Stomach smooth muscle (tissue), 2 donors: ENCODE measurements at regions not wholly inside any gene's neighbourhood (a gene's known extent, or its start where the extent isn't known, plus 50 kb on each side); places are given as distances from the start of the nearest gene placed in this dataset.
"Not testable (repeated sequence)": the region's sequence is repeated elsewhere in the genome, so short reads cannot be mapped to it uniquely, and the experiment has no call there.

ENCODE experiments used
- H3K27ac ChIP-seq: one replicate; pipeline ENCODE4 v1.7.0; 2013; ENCODE audit warnings: mild to moderate bottlenecking, low read length, inconsistent platforms
- H3K27me3 ChIP-seq, 2 donors: one replicate each; pipeline ENCODE4 v1.7.0; 2013; ENCODE audit warnings: low read length in 2 of 2; ENCODE audit not compliant: insufficient read depth in 2 of 2, control insufficient read depth in 1 of 2
- H3K36me3 ChIP-seq, 2 donors: one replicate each; pipeline ENCODE4 v1.7.0; 2013; ENCODE audit warnings: low read length in 2 of 2; ENCODE audit not compliant: control insufficient read depth in 2 of 2, insufficient read depth in 2 of 2
- H3K4me1 ChIP-seq: one replicate; pipeline ENCODE4 v1.7.0; 2013; ENCODE audit warnings: low read length; ENCODE audit not compliant: control insufficient read depth, insufficient read depth
- H3K4me3 ChIP-seq, 2 donors: one replicate each; pipeline ENCODE4 v1.7.0; 2013; ENCODE audit warnings: low read length in 2 of 2
- H3K9ac ChIP-seq, 2 donors: one replicate each; pipeline ENCODE4 v1.7.0; 2013; ENCODE audit warnings: low read length in 2 of 2, mild to moderate bottlenecking in 1 of 2
- H3K9me3 ChIP-seq, 2 donors: one replicate each; pipeline ENCODE4 v1.7.0; 2013; ENCODE audit warnings: low read length in 2 of 2; ENCODE audit not compliant: control insufficient read depth in 2 of 2
- donor health status: healthy.
- donor health status: Pancreatic carcinoma.

DNA sequence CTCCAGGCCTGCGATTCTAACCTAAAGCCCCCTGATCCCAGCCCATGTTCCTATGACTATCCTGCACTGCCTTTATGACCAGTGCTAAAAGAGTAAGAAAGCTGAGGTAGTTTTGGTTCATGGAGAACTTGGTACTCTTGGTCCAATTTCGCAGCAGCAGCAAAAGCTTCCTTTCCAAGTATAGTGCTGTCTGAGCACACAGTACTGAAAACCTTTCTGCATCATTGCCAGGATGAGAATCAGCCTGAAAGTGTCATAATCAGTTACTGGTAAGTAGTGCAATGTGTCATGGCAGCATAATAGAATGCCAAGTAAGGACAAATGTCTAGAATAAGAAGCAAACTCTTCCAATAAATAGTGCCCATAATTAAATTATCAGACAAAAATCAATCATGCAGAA is 889.6 kb upstream of the ADGRL4 start:
- no peak overlapping the region for H3K4me3 ChIP-seq

GRCh38 chr1:79895573-79895972 is 889.0 kb upstream of the ADGRL4 start:
- Histone ChIP-seq H3K4me1 (no peaks in the 10 kb centered on the region), H3K9me3 (no peaks in the 10 kb centered on the region), H3K27me3 (no peaks in the 10 kb centered on the region), H3K27ac (no peak overlapping the region), H3K4me3 (no peak overlapping the region), H3K9ac (no peak overlapping the region), H3K36me3 (no peaks in the 10 kb centered on the region)

More for the DNA sequence above, 889.6 kb upstream of the ADGRL4 start:
- Histone ChIP-seq H3K9ac (no peak overlapping the region), H3K36me3 (no peaks in the 10 kb centered on the region), H3K27me3 (no peaks in the 10 kb centered on the region), H3K9me3 (no peaks in the 10 kb centered on the region), H3K4me1 (no peaks in the 10 kb centered on the region), H3K27ac (no peak overlapping the region)

- H3K4me3 ChIP-seq, H3K27me3 ChIP-seq, H3K9ac ChIP-seq, H3K27ac ChIP-seq, H3K4me1 ChIP-seq, H3K9me3 ChIP-seq, H3K36me3 ChIP-seq: not testable (repeated sequence)
These were observed 887.6 kb upstream of the ADGRL4 start for GRCh38 chr1:79894129-79894528.

DNA sequence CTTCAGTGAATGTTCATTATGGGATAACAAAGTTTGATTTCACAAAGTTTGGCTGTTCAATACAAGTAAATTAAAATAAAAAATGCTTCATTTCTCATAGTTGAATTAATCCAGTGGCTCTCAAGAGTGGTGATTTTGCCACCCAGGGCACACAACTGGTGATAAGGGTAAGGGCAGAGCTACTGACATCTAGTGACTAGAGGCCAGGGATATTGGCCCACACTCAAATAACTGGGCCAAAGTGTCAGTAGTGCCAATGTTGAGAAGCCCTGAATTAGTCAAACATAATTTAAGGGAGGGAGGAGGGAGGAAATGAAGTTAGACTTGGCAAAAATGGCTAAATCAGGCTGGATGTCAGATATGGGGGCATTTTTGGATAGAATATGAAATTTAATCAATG is 880.5 kb upstream of the ADGRL4 start:
- no peaks in the 10 kb centered on the region for H3K27me3 ChIP-seq
- no peak overlapping the region for H3K4me3 ChIP-seq
- no peaks in the 10 kb centered on the region for H3K4me1 ChIP-seq
- H3K9me3 ChIP-seq = no peaks in the 10 kb centered on the region
- H3K36me3 ChIP-seq = no peaks in the 10 kb centered on the region
- no peak overlapping the region for H3K9ac ChIP-seq
- H3K27ac ChIP-seq = no peak overlapping the region

DNA sequence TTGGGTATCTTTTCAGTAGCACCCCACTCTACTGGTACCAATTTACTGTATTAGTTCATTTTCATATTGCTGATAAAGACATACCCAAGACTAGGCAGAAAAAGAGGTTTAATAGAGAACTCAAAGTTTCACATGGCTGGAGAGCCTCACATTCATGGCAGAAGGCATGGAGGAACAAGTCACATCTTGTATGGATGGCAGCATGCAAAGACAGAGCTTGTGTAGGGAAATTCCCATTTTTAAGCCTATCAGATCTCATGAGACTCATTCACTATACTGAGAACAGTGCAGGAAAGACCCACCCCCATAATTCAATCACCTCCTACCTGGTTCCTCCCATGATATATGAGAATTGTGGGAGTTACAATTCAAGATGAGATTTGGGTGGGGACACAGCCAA is 878.6 kb upstream of the ADGRL4 start:
- Histone ChIP-seq H3K9me3 (no peaks in the 10 kb centered on the region), H3K27me3 (no peaks in the 10 kb centered on the region), H3K36me3 (no peaks in the 10 kb centered on the region), H3K9ac (no peak overlapping the region), H3K4me1 (no peaks in the 10 kb centered on the region), H3K27ac (no peak overlapping the region), H3K4me3 (no peak overlapping the region)

- no peak overlapping the region for H3K27ac ChIP-seq
These were observed 870.6 kb upstream of the ADGRL4 start for GRCh38 chr1:79877086-79877485.

DNA sequence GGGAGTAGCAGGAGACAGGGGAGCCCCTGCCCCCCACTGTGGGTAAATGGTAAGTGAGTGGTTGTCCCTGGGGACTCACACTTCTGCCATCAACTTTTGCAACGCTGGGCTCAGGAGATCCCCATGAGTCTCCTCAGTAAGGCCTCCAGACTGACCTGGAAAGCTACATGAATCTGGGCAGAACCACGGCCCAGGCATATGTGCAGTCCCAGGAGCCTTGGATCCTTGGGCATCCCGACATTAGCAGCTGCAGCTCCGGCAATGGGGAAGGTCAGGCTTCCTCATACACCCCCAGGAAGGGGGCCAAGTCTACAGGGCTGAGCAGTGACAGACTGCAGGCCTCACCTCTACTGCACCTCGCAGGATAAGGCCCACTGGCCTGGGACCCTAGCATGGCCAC is 868.7 kb upstream of the ADGRL4 start:
- no peak overlapping the region for H3K27ac ChIP-seq
- H3K4me3 ChIP-seq = no peak overlapping the region
- no peaks in the 10 kb centered on the region for H3K4me1 ChIP-seq
- no peaks in the 10 kb centered on the region for H3K36me3 ChIP-seq
- H3K27me3 ChIP-seq = no peaks in the 10 kb centered on the region
- H3K9me3 ChIP-seq = no peaks in the 10 kb centered on the region
- no peak overlapping the region for H3K9ac ChIP-seq

More at GRCh38 chr1:79877086-79877485, 870.6 kb upstream of the ADGRL4 start:
- Histone ChIP-seq H3K4me1 (no peaks in the 10 kb centered on the region), H3K27me3 (no peaks in the 10 kb centered on the region), H3K9ac (no peak overlapping the region), H3K9me3 (no peaks in the 10 kb centered on the region), H3K36me3 (no peaks in the 10 kb centered on the region), H3K4me3 (no peak overlapping the region)

DNA sequence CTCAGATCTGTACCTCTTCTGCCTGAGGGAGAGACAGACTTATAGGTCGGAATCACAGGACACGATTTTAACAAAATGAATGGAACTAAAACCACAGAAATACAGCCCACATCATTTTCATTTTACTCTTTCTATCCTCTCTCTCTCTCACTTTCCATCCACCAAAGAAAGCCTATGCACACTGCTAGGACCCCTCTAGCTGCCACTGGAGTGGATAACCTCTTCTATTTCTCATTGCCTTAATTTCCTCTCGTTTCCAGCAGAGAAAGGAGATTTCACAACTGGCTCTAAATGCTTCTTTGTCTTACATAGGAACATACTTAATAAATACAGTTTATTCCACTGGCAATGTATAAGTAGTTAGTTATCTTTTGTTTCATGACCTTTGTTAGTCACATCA is 867.8 kb upstream of the ADGRL4 start:
- Histone ChIP-seq H3K27me3 (no peaks in the 10 kb centered on the region), H3K36me3 (no peaks in the 10 kb centered on the region), H3K4me3 (no peak overlapping the region), H3K9ac (no peak overlapping the region), H3K9me3 (no peaks in the 10 kb centered on the region), H3K4me1 (no peaks in the 10 kb centered on the region), H3K27ac (no peak overlapping the region)

DNA sequence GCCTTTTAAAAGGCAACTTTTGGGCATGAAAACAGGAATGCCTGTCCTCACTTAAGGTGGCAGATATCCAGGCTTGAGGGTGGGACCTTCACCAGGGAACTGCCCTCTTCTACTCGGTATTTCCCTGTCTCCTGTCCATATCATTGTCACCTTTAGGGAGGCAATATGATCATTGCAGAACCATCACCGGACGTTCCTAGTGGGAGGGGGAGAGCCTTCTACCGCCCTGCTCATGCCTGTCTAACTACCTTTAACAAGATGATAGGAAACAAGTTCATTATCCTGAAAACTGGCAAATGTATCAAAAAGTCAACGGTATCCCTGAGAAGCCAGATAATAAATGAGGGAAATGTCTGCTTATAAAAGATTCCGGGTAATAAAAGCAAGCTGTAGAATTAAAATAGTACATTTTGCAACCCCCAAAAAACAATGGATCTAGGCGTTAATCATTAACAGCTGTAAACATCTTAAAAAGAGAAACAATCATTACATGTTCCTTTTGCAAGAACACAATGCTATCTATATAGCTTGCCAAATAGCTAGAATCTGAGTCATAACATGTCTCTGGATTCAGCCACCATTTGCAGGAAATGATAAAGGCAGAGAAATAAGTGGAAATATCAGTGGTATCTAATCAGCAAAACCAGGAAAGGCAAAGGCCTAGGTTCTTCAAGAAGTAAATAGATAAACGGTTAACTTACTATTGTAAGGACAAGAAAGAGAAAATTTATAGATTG is 852.9 kb upstream of the ADGRL4 start:
- H3K4me1 ChIP-seq = no peaks in the 10 kb centered on the region
- no peak overlapping the region for H3K9ac ChIP-seq
- no peaks in the 10 kb centered on the region for H3K9me3 ChIP-seq
- H3K36me3 ChIP-seq = no peaks in the 10 kb centered on the region
- no peak overlapping the region for H3K4me3 ChIP-seq
- no peaks in the 10 kb centered on the region for H3K27me3 ChIP-seq
- no peak overlapping the region for H3K27ac ChIP-seq

DNA sequence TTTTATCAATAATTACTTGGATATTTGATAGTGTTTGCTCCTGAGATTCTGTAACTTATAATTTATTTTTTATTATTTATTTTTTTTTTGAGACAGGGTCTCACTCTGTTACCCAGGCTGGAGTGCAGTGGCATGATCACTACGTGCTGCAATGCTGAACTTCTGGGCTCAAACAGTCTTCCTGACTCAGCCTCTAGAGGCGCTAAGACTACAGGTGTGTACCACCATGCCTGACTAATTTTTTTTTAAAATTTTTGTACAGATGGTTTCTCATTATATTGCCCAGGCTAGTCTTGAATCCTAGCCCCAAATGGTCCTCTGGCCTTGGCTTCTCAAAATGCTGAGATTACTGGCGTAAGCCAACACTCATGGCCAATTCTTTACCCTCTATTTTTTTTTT is 845.5 kb upstream of the ADGRL4 start:
- Histone ChIP-seq H3K27ac (no peak overlapping the region), H3K9me3 (no peaks in the 10 kb centered on the region), H3K4me1 (no peaks in the 10 kb centered on the region), H3K9ac (no peak overlapping the region), H3K36me3 (no peaks in the 10 kb centered on the region), H3K27me3 (no peaks in the 10 kb centered on the region), H3K4me3 (no peak overlapping the region)

DNA sequence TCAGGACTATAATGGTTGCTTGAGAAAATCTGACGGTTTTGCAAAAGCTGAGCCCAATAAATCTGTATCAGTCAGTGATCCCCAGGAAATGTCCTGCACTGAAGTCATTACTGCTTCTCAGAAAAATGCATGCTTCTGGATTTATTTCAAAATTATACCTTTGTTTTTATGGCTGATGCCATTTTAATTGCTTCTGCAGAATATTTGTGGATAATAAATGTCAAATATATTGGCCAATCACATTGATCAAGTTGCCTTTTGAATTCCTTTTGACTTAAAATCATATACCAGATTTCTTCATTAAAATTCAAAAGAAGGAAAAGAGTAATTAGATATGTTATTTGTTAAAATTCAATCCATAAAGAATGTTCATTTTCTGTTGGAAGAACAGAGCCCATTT is 842.9 kb upstream of the ADGRL4 start:
- Histone ChIP-seq H3K4me1 (no peaks in the 10 kb centered on the region), H3K4me3 (no peak overlapping the region), H3K27ac (no peak overlapping the region), H3K9me3 (no peaks in the 10 kb centered on the region), H3K9ac (no peak overlapping the region), H3K36me3 (no peaks in the 10 kb centered on the region), H3K27me3 (no peaks in the 10 kb centered on the region)
